ENCODE measurements at regions not wholly inside any gene's neighbourhood (a gene's known extent, or its start where the extent isn't known, plus 50 kb on each side); places are given as distances from the start of the nearest gene placed in this dataset.

- no peak overlapping the region for H3K4me3 ChIP-seq (ENCODE audit: low read length)
- TF ChIP-seq ZNF274 (IDR thresholded peaks at IDR 0.05; ENCODE audit: low read depth, low read length) = no peak
Measured at GRCh38 chr2:226320076-226320948, 479.3 kb downstream of the IRS1 start.

GRCh38 chr2:226317970-226318369 is 481.6 kb downstream of the IRS1 start:
- no peak for TF ChIP-seq ZNF274 (IDR thresholded peaks at IDR 0.05; ENCODE audit: low read depth, low read length)
- H3K4me3 ChIP-seq (ENCODE audit: low read length) = no peak overlapping the region

GRCh38 chr2:226313060-226313459 is 486.6 kb downstream of the IRS1 start:
- TF ChIP-seq ZNF274 (IDR thresholded peaks at IDR 0.05; ENCODE audit: low read depth, low read length) = no peak

GRCh38 chr2:226312155-226312554 is 487.5 kb downstream of the IRS1 start:
- no peak for TF ChIP-seq ZNF274 (IDR thresholded peaks at IDR 0.05; ENCODE audit: low read depth, low read length)
- no peak overlapping the region for H3K4me3 ChIP-seq (ENCODE audit: low read length)

More at GRCh38 chr2:226313060-226313459, 486.6 kb downstream of the IRS1 start:
- no peak overlapping the region for H3K4me3 ChIP-seq (ENCODE audit: low read length)

GRCh38 chr2:226310146-226310545 is 489.5 kb downstream of the IRS1 start:
- H3K4me3 ChIP-seq (ENCODE audit: low read length) = no peak overlapping the region

GRCh38 chr2:226308986-226309385 is 490.6 kb downstream of the IRS1 start:
- TF ChIP-seq ZNF274 (IDR thresholded peaks at IDR 0.05; ENCODE audit: low read depth, low read length) = no peak
- H3K4me3 ChIP-seq (ENCODE audit: low read length) = no peak overlapping the region

More at GRCh38 chr2:226310146-226310545, 489.5 kb downstream of the IRS1 start:
- TF ChIP-seq ZNF274 (IDR thresholded peaks at IDR 0.05; ENCODE audit: low read depth, low read length) = no peak

- TF ChIP-seq ZNF274 (IDR thresholded peaks at IDR 0.05; ENCODE audit: low read depth, low read length) = no peak
- H3K4me3 ChIP-seq (ENCODE audit: low read length) = no peak overlapping the region
Measured at GRCh38 chr2:226308323-226308680, 491.3 kb downstream of the IRS1 start.

- no peak overlapping the region for H3K4me3 ChIP-seq (ENCODE audit: low read length)
- TF ChIP-seq ZNF274 (IDR thresholded peaks at IDR 0.05; ENCODE audit: low read depth, low read length) = no peak
Measured at GRCh38 chr2:226307487-226308322, 491.9 kb downstream of the IRS1 start.

GRCh38 chr2:226306969-226307368 is 492.7 kb downstream of the IRS1 start:
- no peak overlapping the region for H3K4me3 ChIP-seq (ENCODE audit: low read length)
- TF ChIP-seq ZNF274 (IDR thresholded peaks at IDR 0.05; ENCODE audit: low read depth, low read length) = no peak

- no peak overlapping the region for H3K4me3 ChIP-seq (ENCODE audit: low read length)
- no peak for TF ChIP-seq ZNF274 (IDR thresholded peaks at IDR 0.05; ENCODE audit: low read depth, low read length)
Measured at GRCh38 chr2:226304308-226304707, 495.3 kb downstream of the IRS1 start.

- H3K4me3 ChIP-seq (ENCODE audit: low read length) = no peak overlapping the region
- TF ChIP-seq ZNF274 (IDR thresholded peaks at IDR 0.05; ENCODE audit: low read depth, low read length) = no peak
Measured at GRCh38 chr2:226303707-226304106, 495.9 kb downstream of the IRS1 start.

- no peak for TF ChIP-seq ZNF274 (IDR thresholded peaks at IDR 0.05; ENCODE audit: low read depth, low read length)
Measured at GRCh38 chr2:226300196-226300886, 499.3 kb downstream of the IRS1 start.

GRCh38 chr2:226299771-226300170 is 499.8 kb downstream of the IRS1 start:
- H3K4me3 ChIP-seq (ENCODE audit: low read length) = no peak overlapping the region
- TF ChIP-seq ZNF274 (IDR thresholded peaks at IDR 0.05; ENCODE audit: low read depth, low read length) = no peak

More at GRCh38 chr2:226300196-226300886, 499.3 kb downstream of the IRS1 start:
- H3K4me3 ChIP-seq (ENCODE audit: low read length) = no peak overlapping the region

- TF ChIP-seq ZNF274 (IDR thresholded peaks at IDR 0.05; ENCODE audit: low read depth, low read length) = no peak
- H3K4me3 ChIP-seq (ENCODE audit: low read length) = no peak overlapping the region
Measured at GRCh38 chr2:226295681-226296080, 503.9 kb downstream of the IRS1 start.

All from GM08714 (cell line).